ENCODE measurements at regions not wholly inside any gene's neighbourhood (a gene's known extent, or its start where the extent isn't known, plus 50 kb on each side); places are given as distances from the start of the nearest gene placed in this dataset.

DNA sequence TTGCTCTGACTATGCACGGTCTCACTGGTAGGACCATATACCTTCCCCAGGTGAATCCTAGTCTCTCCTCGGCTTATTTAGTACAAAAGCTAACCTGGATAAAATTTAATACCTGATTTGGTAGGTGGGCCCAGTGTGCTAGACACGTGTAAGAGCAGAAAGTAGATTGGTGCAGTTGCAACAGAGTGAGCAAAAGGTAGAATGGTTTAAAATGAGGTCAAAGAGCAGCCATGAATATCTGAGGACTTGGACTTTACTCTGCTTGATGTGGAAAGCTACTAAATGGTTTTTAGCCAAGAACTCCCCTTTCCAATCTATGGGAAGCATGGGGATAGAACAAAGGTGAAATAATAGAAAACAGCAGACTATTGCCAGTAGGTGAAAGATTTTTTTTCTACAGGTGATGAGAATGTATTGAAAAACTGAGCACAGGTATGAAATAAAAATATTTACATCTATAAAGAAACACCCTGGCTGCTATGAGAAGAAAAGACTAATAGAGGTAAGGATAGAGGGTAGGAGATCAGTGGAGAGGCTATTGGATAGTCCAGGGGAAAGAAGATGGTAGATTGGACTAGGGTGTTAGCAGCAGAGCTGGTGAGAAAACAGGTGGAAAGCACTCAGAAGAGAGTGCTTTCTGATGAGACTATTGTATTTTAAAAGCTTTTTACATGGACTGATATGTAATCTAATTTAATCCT, 61.3 kb upstream of the BCL9 start:
- no peak overlapping the region for H3K27ac Mint-ChIP-seq
- peaks cover 4% of the 10 kb centered on the region for H3K9me2 ChIP-seq (ENCODE audit: insufficient read depth)
- ATAC-seq (no peak), DNase-seq (ENCODE audit: low spot score) (no peak)
- no peaks in the 10 kb centered on the region; the same call in 1 of the 2 replicates for H4K20me1 ChIP-seq (replicated peaks; ENCODE audit: insufficient read depth)
- no peaks in the 10 kb centered on the region for H3F3A ChIP-seq (replicated peaks; ENCODE audit: low read depth)
- no peaks in the 10 kb centered on the region for H3K9me3 Mint-ChIP-seq
- peaks cover 7% of the 10 kb centered on the region for H3K4me1 ChIP-seq (ENCODE audit: insufficient read depth)
- H3K27me3 Mint-ChIP-seq (ENCODE audit: insufficient read depth, low read depth, poor library complexity): peaks cover 2% of the 10 kb centered on the region
- H3K4me1 Mint-ChIP-seq: peaks cover 8% of the 10 kb centered on the region
- H2AFZ ChIP-seq: no peak overlapping the region
- H3K4me3 ChIP-seq: no peak overlapping the region
- TF ChIP-seq EZH2 (IDR thresholded peaks at IDR 0.05; ENCODE audit: low read depth, unreplicated experiment) (no peak), NANOG (IDR thresholded peaks at IDR 0.05; ENCODE audit: borderline replicate concordance) (no peak), EZH2phosphoT487 (IDR thresholded peaks at IDR 0.05; ENCODE audit: unreplicated experiment) (no peak), JUNB (IDR thresholded peaks at IDR 0.05; ENCODE audit: unreplicated experiment) (no peak), ZNF114 (CRISPR knock-in tag; IDR thresholded peaks at IDR 0.05) (no peak), ZNF331 (CRISPR knock-in tag; IDR thresholded peaks at IDR 0.05; ENCODE audit: low read depth) (no peak), CREB1 (CRISPR knock-in tag; IDR thresholded peaks at IDR 0.05; ENCODE audit: low read depth) (no peak), POLR2AphosphoS5 (IDR thresholded peaks at IDR 0.05; ENCODE audit: low read depth) (no peak), STAT1 (IDR thresholded peaks at IDR 0.05; ENCODE audit: unreplicated experiment) (no peak)
- TF ChIP-seq, protein P1, sequence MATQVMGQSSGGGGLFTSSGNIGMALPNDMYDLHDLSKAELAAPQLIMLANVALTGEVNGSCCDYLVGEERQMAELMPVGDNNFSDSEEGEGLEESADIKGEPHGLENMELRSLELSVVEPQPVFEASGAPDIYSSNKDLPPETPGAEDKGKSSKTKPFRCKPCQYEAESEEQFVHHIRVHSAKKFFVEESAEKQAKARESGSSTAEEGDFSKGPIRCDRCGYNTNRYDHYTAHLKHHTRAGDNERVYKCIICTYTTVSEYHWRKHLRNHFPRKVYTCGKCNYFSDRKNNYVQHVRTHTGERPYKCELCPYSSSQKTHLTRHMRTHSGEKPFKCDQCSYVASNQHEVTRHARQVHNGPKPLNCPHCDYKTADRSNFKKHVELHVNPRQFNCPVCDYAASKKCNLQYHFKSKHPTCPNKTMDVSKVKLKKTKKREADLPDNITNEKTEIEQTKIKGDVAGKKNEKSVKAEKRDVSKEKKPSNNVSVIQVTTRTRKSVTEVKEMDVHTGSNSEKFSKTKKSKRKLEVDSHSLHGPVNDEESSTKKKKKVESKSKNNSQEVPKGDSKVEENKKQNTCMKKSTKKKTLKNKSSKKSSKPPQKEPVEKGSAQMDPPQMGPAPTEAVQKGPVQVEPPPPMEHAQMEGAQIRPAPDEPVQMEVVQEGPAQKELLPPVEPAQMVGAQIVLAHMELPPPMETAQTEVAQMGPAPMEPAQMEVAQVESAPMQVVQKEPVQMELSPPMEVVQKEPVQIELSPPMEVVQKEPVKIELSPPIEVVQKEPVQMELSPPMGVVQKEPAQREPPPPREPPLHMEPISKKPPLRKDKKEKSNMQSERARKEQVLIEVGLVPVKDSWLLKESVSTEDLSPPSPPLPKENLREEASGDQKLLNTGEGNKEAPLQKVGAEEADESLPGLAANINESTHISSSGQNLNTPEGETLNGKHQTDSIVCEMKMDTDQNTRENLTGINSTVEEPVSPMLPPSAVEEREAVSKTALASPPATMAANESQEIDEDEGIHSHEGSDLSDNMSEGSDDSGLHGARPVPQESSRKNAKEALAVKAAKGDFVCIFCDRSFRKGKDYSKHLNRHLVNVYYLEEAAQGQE (IDR thresholded peaks at IDR 0.05; ENCODE audit: unreplicated experiment): no peak
- TF ChIP-seq, protein P2, sequence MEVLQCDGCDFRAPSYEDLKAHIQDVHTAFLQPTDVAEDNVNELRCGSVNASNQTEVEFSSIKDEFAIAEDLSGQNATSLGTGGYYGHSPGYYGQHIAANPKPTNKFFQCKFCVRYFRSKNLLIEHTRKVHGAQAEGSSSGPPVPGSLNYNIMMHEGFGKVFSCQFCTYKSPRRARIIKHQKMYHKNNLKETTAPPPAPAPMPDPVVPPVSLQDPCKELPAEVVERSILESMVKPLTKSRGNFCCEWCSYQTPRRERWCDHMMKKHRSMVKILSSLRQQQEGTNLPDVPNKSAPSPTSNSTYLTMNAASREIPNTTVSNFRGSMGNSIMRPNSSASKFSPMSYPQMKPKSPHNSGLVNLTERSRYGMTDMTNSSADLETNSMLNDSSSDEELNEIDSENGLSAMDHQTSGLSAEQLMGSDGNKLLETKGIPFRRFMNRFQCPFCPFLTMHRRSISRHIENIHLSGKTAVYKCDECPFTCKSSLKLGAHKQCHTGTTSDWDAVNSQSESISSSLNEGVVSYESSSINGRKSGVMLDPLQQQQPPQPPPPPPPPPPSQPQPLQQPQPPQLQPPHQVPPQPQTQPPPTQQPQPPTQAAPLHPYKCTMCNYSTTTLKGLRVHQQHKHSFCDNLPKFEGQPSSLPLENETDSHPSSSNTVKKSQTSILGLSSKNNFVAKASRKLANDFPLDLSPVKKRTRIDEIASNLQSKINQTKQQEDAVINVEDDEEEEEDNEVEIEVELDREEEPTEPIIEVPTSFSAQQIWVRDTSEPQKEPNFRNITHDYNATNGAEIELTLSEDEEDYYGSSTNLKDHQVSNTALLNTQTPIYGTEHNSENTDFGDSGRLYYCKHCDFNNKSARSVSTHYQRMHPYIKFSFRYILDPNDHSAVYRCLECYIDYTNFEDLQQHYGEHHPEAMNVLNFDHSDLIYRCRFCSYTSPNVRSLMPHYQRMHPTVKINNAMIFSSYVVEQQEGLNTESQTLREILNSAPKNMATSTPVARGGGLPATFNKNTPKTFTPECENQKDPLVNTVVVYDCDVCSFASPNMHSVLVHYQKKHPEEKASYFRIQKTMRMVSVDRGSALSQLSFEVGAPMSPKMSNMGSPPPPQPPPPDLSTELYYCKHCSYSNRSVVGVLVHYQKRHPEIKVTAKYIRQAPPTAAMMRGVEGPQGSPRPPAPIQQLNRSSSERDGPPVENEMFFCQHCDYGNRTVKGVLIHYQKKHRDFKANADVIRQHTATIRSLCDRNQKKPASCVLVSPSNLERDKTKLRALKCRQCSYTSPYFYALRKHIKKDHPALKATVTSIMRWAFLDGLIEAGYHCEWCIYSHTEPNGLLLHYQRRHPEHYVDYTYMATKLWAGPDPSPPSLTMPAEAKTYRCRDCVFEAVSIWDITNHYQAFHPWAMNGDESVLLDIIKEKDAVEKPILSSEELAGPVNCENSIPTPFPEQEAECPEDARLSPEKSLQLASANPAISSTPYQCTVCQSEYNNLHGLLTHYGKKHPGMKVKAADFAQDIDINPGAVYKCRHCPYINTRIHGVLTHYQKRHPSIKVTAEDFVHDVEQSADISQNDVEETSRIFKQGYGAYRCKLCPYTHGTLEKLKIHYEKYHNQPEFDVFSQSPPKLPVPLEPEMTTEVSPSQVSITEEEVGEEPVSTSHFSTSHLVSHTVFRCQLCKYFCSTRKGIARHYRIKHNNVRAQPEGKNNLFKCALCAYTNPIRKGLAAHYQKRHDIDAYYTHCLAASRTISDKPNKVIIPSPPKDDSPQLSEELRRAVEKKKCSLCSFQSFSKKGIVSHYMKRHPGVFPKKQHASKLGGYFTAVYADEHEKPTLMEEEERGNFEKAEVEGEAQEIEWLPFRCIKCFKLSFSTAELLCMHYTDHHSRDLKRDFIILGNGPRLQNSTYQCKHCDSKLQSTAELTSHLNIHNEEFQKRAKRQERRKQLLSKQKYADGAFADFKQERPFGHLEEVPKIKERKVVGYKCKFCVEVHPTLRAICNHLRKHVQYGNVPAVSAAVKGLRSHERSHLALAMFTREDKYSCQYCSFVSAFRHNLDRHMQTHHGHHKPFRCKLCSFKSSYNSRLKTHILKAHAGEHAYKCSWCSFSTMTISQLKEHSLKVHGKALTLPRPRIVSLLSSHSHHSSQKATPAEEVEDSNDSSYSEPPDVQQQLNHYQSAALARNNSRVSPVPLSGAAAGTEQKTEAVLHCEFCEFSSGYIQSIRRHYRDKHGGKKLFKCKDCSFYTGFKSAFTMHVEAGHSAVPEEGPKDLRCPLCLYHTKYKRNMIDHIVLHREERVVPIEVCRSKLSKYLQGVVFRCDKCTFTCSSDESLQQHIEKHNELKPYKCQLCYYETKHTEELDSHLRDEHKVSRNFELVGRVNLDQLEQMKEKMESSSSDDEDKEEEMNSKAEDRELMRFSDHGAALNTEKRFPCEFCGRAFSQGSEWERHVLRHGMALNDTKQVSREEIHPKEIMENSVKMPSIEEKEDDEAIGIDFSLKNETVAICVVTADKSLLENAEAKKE (CRISPR knock-in tag; IDR thresholded peaks at IDR 0.05): no peak
- TF ChIP-seq, protein P3, sequence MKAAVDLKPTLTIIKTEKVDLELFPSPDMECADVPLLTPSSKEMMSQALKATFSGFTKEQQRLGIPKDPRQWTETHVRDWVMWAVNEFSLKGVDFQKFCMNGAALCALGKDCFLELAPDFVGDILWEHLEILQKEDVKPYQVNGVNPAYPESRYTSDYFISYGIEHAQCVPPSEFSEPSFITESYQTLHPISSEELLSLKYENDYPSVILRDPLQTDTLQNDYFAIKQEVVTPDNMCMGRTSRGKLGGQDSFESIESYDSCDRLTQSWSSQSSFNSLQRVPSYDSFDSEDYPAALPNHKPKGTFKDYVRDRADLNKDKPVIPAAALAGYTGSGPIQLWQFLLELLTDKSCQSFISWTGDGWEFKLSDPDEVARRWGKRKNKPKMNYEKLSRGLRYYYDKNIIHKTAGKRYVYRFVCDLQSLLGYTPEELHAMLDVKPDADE (IDR thresholded peaks at IDR 0.05): no peak
- TF ChIP-seq, protein P4, sequence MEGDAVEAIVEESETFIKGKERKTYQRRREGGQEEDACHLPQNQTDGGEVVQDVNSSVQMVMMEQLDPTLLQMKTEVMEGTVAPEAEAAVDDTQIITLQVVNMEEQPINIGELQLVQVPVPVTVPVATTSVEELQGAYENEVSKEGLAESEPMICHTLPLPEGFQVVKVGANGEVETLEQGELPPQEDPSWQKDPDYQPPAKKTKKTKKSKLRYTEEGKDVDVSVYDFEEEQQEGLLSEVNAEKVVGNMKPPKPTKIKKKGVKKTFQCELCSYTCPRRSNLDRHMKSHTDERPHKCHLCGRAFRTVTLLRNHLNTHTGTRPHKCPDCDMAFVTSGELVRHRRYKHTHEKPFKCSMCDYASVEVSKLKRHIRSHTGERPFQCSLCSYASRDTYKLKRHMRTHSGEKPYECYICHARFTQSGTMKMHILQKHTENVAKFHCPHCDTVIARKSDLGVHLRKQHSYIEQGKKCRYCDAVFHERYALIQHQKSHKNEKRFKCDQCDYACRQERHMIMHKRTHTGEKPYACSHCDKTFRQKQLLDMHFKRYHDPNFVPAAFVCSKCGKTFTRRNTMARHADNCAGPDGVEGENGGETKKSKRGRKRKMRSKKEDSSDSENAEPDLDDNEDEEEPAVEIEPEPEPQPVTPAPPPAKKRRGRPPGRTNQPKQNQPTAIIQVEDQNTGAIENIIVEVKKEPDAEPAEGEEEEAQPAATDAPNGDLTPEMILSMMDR (conservative IDR thresholded peaks at IDR 0.05; ENCODE audit: low read depth in 2 of 2): no peak
- no peak overlapping the region for H3K4me3 Mint-ChIP-seq
- no peaks in the 10 kb centered on the region for H3K36me3 Mint-ChIP-seq (ENCODE audit: low read depth)
- H3K27ac ChIP-seq (ENCODE audit: low read depth): no peak overlapping the region
- no peaks in the 10 kb centered on the region for H3K79me2 ChIP-seq (replicated peaks; ENCODE audit: insufficient read depth)
- no peak overlapping the region for H3K4me2 ChIP-seq
- H3K27me3 ChIP-seq (ENCODE audit: insufficient read depth): no peaks in the 10 kb centered on the region
- H3K36me3 ChIP-seq (ENCODE audit: insufficient read depth): no peaks in the 10 kb centered on the region

Measured in GM23338 (cell line).